ENCODE measurements at regions not wholly inside any gene's neighbourhood (a gene's known extent, or its start where the extent isn't known, plus 50 kb on each side); places are given as distances from the start of the nearest gene placed in this dataset.

DNA sequence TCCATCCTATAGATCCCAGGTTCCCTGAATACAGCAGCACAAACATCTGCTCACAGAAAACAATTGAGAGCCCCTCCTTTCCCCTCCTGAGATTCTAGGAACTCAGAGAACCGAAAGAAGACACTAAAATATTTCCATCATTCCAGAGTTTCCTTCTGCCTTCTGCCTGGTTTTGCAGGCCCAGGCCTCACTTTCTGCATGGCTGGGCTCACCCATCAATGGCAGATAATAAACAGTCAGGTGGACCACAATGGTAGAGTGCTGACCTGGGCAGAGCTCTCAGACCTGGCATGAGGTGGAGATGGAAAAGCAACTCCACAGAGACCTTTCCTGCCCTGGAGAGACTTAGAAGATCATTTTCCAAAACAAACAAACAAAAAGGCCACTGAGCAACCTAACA lies 389.1 kb downstream of the NXPE2 start:
- TF ChIP-seq, protein P1, sequence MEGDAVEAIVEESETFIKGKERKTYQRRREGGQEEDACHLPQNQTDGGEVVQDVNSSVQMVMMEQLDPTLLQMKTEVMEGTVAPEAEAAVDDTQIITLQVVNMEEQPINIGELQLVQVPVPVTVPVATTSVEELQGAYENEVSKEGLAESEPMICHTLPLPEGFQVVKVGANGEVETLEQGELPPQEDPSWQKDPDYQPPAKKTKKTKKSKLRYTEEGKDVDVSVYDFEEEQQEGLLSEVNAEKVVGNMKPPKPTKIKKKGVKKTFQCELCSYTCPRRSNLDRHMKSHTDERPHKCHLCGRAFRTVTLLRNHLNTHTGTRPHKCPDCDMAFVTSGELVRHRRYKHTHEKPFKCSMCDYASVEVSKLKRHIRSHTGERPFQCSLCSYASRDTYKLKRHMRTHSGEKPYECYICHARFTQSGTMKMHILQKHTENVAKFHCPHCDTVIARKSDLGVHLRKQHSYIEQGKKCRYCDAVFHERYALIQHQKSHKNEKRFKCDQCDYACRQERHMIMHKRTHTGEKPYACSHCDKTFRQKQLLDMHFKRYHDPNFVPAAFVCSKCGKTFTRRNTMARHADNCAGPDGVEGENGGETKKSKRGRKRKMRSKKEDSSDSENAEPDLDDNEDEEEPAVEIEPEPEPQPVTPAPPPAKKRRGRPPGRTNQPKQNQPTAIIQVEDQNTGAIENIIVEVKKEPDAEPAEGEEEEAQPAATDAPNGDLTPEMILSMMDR (conservative IDR thresholded peaks at IDR 0.05), result no peak
- H3K27ac ChIP-seq, result no peak overlapping the region

DNA sequence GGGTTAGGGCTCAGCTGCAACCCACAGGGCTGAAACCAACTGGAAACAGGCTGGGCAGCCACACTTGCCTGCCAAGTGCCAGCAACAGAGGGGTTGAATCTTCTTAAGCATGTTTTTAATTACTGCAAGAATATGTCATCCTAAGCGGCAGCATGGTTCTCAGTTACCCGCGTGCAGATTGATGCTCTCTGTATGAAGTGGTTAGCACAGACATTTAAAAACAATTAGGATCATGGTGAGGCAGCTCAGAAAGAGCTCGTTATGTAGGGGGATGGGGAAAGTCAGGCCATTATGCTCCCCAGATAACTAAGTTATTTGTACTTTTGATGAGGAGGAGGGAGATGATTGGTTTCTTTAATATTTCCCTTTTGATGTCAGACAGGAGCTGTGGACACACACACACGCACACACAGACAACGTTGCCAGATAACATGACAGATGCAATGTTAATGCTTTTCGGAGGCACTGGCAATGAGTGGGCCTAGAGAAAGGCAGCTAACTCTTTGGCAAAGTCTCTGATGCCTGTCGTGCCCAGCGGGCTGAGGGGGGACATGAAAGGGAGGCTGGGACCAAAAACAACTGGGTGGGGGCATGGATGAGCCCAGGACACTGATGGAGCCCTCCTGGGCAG lies 389.7 kb downstream of the NXPE2 start:
- TF ChIP-seq, protein P1 (conservative IDR thresholded peaks at IDR 0.05), result no peak

DNA sequence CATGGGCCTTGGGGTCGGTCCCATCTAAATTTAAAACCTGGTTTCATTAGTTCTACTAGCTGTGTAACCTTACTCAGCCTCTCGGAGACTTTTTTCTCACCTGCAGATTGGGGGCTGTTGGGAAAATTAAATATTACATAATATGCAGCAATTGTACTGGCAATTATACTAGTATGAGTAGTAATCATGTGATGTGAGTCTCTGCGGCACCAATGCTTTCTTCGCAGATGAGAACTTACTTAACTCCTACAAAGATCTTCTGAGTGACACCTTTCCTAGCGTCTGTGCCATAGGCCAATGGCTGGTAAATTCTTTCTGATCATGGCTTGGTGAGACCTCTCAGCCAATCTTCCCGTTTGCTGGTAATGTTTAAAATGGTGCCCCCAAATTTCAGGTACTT lies 391.3 kb downstream of the NXPE2 start:
- TF ChIP-seq, protein P1 (conservative IDR thresholded peaks at IDR 0.05), result no peak
- H3K27ac ChIP-seq, result no peak overlapping the region

More for the DNA sequence above, 389.7 kb downstream of the NXPE2 start:
- no peak overlapping the region for H3K27ac ChIP-seq

DNA sequence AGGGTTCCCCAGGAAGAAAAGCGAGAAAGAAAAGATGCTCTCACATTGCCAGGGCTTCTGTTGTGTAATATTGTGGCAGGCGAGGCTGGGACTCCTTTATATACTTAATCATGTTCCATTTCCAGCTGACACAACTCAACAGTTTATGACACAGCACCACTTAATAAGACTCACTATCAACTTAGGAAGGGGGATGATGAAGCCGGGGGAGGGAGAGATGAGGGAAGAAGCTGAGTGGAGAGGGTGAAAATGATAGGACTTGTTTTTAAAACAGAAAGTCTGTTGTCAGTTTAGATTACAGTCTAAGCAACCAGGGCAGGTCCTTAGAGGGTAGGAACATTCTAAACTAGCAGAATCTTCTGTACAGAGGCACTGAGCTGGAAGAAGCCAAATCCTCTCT lies 397.0 kb downstream of the NXPE2 start:
- TF ChIP-seq, protein P1 (conservative IDR thresholded peaks at IDR 0.05), result no peak

DNA sequence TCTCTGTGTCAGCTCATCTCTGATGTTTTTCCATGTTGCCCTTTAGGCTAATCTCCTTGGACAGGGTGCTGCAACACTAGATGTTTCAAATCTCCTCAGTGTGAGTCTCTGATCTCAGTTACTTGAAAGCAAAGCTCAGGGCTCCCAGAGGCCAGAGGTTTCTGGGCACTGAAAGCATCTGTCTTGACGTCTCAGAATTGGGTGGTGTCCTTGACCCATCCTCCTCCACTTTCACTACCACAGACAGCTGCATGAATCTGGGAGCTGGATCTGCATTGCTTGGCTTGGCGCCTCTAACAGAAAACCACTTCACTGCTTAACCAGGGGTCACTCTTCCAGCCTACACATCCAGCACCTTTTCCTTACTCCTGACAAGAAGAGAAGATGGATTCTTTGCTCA lies 399.4 kb downstream of the NXPE2 start:
- H3K27ac ChIP-seq, result no peak overlapping the region
- TF ChIP-seq, protein P1 (conservative IDR thresholded peaks at IDR 0.05), result no peak

More for the DNA sequence above, 397.0 kb downstream of the NXPE2 start:
- H3K27ac ChIP-seq, result no peak overlapping the region

DNA sequence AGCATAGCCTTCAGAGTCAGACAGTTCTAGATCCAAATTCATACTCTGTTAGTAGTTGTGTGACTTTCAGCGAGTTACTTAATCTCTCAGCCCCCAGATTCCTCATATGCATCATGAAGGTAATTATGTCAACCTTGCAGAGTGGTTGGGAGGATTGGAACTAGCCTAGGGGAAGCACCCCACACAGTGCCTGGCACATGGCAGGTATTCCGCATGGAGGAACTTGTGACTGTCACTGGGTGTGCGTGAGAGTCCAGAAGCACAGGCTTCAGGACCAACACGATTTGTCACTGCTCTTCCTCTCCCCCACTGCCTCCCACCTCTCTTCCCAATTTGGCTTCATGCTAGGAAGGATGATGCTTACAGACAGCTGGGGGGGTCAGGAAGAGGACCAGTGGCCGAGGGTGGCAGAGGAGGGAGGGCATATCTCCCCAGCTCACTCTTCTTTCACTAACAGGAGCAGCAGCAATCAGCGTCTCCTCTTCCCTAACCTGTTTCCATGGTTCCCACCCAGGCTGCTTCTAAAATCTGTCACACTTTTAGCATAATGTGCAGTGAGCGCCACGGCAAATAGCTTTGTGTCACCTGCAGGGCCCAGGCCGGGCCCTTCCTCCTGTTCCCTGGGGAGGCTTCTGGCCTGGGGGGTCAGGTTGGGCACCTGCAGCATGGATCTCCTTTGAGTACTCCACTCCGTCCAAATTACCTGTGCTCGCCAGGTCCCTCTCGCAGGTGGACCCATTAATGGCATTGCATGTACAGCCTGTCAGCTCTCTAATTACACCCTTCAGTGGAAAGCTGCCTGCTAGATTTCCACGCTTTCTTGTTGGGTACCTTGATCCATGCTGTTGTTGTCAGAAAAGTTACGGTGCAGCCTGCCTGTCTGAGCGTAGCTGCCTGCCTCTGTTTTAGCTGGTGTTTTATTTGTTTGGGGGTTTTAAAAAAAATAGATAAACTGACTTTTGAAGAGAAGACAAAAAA lies 400.4 kb downstream of the NXPE2 start:
- no peak overlapping the region for H3K27ac ChIP-seq
- TF ChIP-seq, protein P1 (conservative IDR thresholded peaks at IDR 0.05), result no peak

DNA sequence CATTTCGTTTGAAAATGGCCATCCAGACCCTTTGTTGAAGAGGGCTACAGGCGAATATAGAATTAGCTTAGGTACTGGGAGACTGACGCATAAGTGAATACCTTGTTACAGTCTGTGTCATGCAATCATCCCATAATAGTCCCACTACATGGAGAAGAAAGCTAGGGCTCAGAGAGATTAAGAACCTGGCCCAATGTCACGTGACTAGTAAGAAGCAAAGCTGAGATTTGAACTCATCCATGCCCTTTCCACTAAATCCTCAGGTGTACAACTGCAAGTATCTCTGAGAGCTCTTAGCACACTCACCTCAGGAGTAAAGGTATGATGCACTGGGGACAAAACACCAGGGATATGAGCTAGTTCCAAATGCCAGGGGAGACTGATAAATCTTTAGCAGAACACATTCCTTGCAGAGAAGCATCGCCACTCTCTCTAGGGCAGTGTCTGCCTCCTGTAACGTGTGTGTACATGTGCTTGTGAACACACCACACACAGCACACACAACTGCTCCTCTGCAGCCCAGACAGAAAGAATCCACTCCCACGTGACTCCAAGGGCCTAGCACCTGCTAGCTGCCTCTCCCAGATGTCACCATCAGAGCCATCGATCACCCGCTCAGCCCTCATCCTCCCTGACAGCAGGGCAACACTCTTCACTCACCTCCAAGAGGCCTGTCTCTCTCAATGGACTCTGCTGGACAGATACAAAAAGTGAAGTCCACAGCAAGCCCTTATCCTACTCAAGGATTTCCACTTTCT lies 402.8 kb downstream of the NXPE2 start:
- no peak overlapping the region for H3K27ac ChIP-seq
- TF ChIP-seq, protein P1 (conservative IDR thresholded peaks at IDR 0.05), result no peak

Data from VCaP (cell line).